Endodermal cell (in vitro differentiated cells): ENCODE measurements at regions not wholly inside any gene's neighbourhood (a gene's known extent, or its start where the extent isn't known, plus 50 kb on each side); places are given as distances from the start of the nearest gene placed in this dataset.
A peak's percentile ranks its signal among the peaks of the same experiment; 100 is the strongest.

Source experiments
- DNase-seq: peaks from one replicate; pipeline ENCODE4 v3.0.0-alpha.2; 2017
- H3K27ac ChIP-seq: 2 replicates; pipeline ENCODE4 v1.5.1; 2013; ENCODE audit warnings: mild to moderate bottlenecking, low read depth, low read length, moderate library complexity
- H3K27me3 ChIP-seq: 2 replicates; pipeline ENCODE4 v1.6.1; 2013; ENCODE audit warnings: mild to moderate bottlenecking, low read length, moderate library complexity; ENCODE audit not compliant: insufficient read depth, control insufficient read depth, poor library complexity, severe bottlenecking
- H3K36me3 ChIP-seq: 2 replicates; pipeline ENCODE4 v1.7.0; 2013; ENCODE audit warnings: mild to moderate bottlenecking, low read length, moderate library complexity; ENCODE audit not compliant: control insufficient read depth, insufficient read depth
- H3K4me1 ChIP-seq: one replicate; pipeline ENCODE4 v1.7.0; 2013; ENCODE audit warnings: low read length; ENCODE audit not compliant: control insufficient read depth, insufficient read depth
- H3K4me3 ChIP-seq: 2 replicates; pipeline ENCODE4 v1.5.1; 2013; ENCODE audit warnings: mild to moderate bottlenecking, low read length, moderate library complexity
- H3K9ac ChIP-seq: 2 replicates; pipeline ENCODE4 v1.6.1; 2013; ENCODE audit warnings: mild to moderate bottlenecking, low read length, moderate library complexity; ENCODE audit not compliant: poor library complexity, severe bottlenecking; ENCODE audit errors: extremely low read depth
- H3K9me3 ChIP-seq: 2 replicates; pipeline ENCODE4 v1.6.1; 2013; ENCODE audit warnings: mild to moderate bottlenecking, low read length, moderate library complexity; ENCODE audit not compliant: control insufficient read depth
- H3K27ac Mint-ChIP-seq: 2 replicates; pipeline ENCODE4 v1.8.0; 2020; ENCODE audit warnings: mixed read lengths
- H3K27me3 Mint-ChIP-seq: 2 replicates; pipeline ENCODE4 v1.8.0; 2021; ENCODE audit warnings: mild to moderate bottlenecking, mixed read lengths; ENCODE audit not compliant: insufficient read depth
- H3K36me3 Mint-ChIP-seq: 2 replicates; pipeline ENCODE4 v1.8.0; 2020; ENCODE audit warnings: low read depth, mixed read lengths
- H3K4me1 Mint-ChIP-seq: 2 replicates; pipeline ENCODE4 v1.8.0; 2020; ENCODE audit warnings: mixed read lengths
- H3K4me3 Mint-ChIP-seq: 2 replicates; pipeline ENCODE4 v1.8.0; 2020; ENCODE audit warnings: mild to moderate bottlenecking, moderate library complexity, mixed read lengths
- H3K9me3 Mint-ChIP-seq: 2 replicates; pipeline ENCODE4 v1.8.0; 2020; ENCODE audit warnings: mild to moderate bottlenecking, mixed read lengths
- WGBS, 2 experiments: methylation state at CpG; one replicate each; pipeline versions ENCODE4 v1.1.5 to v1.1.7; 2013; ENCODE audit warnings: missing lambda C conversion rate in 2 of 2, mixed read lengths in 1 of 2; ENCODE audit not compliant: insufficient coverage in 1 of 2, insufficient read length in 1 of 2; 5-methylcytosine and 5-hydroxymethylcytosine counted together
- TF ChIP-seq, protein P1 (sequence below): fragments of 200-600 bp; sonication (generic); conservative IDR thresholded peaks from 2 replicates; pipeline ENCODE4 v1.5.0; 2021; ENCODE audit warnings: antibody characterized with exemption, mild to moderate bottlenecking

DNA sequence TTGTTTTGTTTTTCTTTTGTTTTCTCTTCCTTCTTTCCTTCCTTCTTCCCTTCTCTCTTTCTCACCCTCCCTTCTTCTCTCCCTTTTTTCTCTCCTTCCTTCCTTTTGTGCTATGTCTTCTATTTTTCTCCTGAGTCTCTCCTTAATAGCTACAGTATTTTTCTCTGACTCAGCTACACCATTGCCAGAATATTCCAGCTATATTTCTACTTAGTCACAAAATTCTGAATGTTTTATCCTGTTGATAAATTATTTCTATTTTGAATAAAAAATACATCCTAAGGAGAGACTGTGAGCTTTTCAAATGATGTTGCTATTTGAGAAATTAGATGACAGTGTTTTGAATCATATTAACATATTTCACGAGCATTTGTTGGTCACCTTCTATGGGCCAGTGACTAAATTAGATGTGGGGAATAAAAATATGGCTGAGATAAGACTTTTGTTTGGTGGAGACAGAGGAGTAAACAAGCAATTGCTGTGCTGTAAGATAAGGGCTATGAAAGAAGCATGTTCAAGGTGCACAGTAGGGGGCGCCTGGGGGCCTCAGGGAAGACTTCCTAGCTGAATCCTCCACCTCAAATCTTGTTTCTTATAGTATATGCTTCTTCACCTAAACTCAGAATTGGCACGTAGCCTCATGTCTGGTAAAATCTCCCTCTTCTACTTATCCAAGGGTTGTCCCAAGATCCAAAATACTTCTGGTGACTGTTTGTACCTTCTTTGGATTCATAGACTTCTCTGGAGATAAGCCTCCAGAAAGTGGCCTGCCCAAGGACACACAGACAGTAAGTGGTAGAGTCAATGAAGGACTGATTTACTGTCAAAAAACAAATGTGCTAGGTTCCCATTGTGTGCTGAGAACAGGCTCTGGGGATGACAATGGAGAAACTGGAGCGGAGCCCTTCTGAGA is 115.5 kb upstream of the CREB5 start:
- Histone ChIP-seq H3K27ac (no peak overlapping the region), H3K9ac (no peak overlapping the region), H3K27me3 (no peaks in the 10 kb centered on the region), H3K4me1 (no peaks in the 10 kb centered on the region), H3K4me3 (no peak overlapping the region), H3K36me3 (no peaks in the 10 kb centered on the region), H3K9me3 (no peaks in the 10 kb centered on the region)
- Mint-ChIP-seq H3K4me3 (no peak overlapping the region), H3K9me3 (no peaks in the 10 kb centered on the region), H3K27ac (no peak overlapping the region), H3K36me3 (no peaks in the 10 kb centered on the region), H3K27me3 (no peaks in the 10 kb centered on the region), H3K4me1 (peaks cover 15% of the 10 kb centered on the region)
- WGBS, 2 experiments, result 69% methylated on average over 4 of the region's 4 CpGs
- DNase-seq, result peak; percentile 85
- TF ChIP-seq, protein P1, sequence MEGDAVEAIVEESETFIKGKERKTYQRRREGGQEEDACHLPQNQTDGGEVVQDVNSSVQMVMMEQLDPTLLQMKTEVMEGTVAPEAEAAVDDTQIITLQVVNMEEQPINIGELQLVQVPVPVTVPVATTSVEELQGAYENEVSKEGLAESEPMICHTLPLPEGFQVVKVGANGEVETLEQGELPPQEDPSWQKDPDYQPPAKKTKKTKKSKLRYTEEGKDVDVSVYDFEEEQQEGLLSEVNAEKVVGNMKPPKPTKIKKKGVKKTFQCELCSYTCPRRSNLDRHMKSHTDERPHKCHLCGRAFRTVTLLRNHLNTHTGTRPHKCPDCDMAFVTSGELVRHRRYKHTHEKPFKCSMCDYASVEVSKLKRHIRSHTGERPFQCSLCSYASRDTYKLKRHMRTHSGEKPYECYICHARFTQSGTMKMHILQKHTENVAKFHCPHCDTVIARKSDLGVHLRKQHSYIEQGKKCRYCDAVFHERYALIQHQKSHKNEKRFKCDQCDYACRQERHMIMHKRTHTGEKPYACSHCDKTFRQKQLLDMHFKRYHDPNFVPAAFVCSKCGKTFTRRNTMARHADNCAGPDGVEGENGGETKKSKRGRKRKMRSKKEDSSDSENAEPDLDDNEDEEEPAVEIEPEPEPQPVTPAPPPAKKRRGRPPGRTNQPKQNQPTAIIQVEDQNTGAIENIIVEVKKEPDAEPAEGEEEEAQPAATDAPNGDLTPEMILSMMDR, result peak; percentile 78

DNA sequence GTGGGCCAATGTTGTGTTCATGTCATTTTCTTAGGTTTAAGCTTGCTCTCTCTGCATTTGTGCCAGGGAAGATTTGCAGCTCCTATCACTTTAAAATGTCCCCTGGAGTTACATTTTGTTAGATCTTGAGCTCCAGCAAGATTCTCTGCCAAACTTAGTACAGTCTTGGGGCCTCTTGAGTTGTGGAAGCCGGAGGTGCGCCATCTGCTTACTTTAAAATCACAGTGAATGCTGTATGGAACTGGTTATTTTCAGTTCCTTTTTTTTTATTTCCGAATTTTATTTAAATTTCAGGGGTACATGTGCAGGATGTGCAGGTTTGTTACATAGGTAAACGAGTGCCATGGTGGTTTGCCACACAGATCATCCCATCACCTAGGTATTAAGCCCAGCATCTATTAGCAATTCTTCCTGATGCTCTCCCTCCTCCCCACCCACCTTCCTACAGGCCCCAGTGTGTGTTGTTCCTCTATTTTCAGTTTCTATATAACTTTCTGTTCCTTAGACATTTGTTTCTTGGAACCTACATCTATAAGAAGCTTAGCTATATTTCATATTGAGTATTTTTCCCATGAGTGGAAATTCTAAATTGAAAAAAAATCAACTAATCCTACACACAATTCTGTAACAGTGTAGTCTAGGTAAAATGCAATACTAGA is 114.4 kb upstream of the CREB5 start:
- Mint-ChIP-seq H3K4me1 (peaks cover 7% of the 10 kb centered on the region), H3K27ac (no peak overlapping the region), H3K9me3 (no peaks in the 10 kb centered on the region), H3K4me3 (no peak overlapping the region), H3K27me3 (no peaks in the 10 kb centered on the region), H3K36me3 (no peaks in the 10 kb centered on the region)
- Histone ChIP-seq H3K36me3 (no peaks in the 10 kb centered on the region), H3K27ac (no peak overlapping the region), H3K4me1 (no peaks in the 10 kb centered on the region), H3K4me3 (no peak overlapping the region), H3K27me3 (no peaks in the 10 kb centered on the region), H3K9ac (no peak overlapping the region), H3K9me3 (no peaks in the 10 kb centered on the region)
- DNase-seq, result no peak
- 87% methylated on average over 4 of the region's 4 CpGs; no CpG with 5 or more reads in 1 of the 2 experiments for WGBS, 2 experiments
- TF ChIP-seq, protein P1, result no peak

DNA sequence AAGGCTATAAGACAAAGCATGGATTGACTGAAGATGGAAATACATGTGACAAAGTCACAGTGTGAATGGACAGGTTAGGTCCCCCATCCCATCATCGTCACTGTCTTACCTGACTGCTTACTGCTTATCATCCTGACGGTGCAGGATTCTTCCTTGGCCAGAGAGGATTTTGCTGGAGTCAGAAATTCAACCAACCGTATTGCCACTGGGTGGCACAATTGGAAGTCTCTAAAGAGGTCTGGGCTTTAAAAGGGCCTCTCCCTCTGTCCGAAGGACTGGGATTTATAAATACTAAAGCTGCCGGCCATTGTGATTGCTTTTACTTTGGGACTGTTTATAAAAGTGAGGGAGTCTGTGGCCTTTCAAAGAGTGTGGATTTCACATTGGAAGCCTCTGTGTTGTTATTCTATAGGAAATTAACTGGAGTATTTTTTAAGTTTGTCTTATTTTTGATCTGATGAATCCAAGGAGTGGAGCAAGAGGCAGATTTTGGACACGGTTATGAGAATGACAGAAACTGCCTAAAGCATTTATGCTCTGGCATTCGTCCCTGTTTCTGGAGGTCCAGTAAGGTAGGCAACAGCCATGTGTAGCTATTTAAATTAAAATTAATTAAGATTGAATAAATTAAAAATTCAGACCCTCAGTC is 113.3 kb upstream of the CREB5 start:
- peak; percentile 86 for DNase-seq
- Histone ChIP-seq H3K9ac (no peak overlapping the region), H3K27ac (no peak overlapping the region), H3K4me1 (no peaks in the 10 kb centered on the region), H3K9me3 (no peaks in the 10 kb centered on the region), H3K36me3 (no peaks in the 10 kb centered on the region), H3K4me3 (no peak overlapping the region), H3K27me3 (no peaks in the 10 kb centered on the region)
- H3K4me3 Mint-ChIP-seq, result no peak overlapping the region
- TF ChIP-seq, protein P1, result peak; percentile 79
- 33 to 34% methylated on average over 4 to 7 of the region's 7 CpGs for WGBS, 2 experiments
- no peaks in the 10 kb centered on the region for H3K27me3 Mint-ChIP-seq
- H3K36me3 Mint-ChIP-seq, result no peaks in the 10 kb centered on the region
- H3K9me3 Mint-ChIP-seq, result no peaks in the 10 kb centered on the region
- no peak overlapping the region for H3K27ac Mint-ChIP-seq
- peaks cover 6% of the 10 kb centered on the region for H3K4me1 Mint-ChIP-seq
